WTC11 (cell line): ENCODE measurements at regions not wholly inside any gene's neighbourhood (a gene's known extent, or its start where the extent isn't known, plus 50 kb on each side); places are given as distances from the start of the nearest gene placed in this dataset.

Experiments
- ATAC-seq: fragments of 200-7000 bp; cut with Tn5 transposase; 2 replicates; pipeline ENCODE4 v1.10.0; 2021; ENCODE audit warnings: mild to moderate bottlenecking, moderate library complexity
- CTCF ChIA-PET: fragments of 300-600 bp; sonication (Branson Sonifier 250); formaldehyde crosslinking; loops from one replicate; lab custom pipeline; 2021; ENCODE audit warnings: antibody characterized with exemption; lab: Charles Lee
- POLR2A ChIA-PET: fragments of 350-600 bp; sonication (Branson Sonifier 250); formaldehyde crosslinking; loops from one replicate; lab custom pipeline; 2021; ENCODE audit warnings: antibody characterized with exemption; lab: Charles Lee
- DNase-seq: peaks from one replicate; pipeline ENCODE4 v3.0.0; 2021; ENCODE audit warnings: low spot score
- H3K27ac Mint-ChIP-seq: 2 replicates; pipeline ENCODE4 v1.8.0; 2021; ENCODE audit warnings: mixed read lengths
- H3K27me3 Mint-ChIP-seq: 2 replicates; pipeline ENCODE4 v1.8.0; 2021; ENCODE audit warnings: low read depth, mild to moderate bottlenecking, moderate library complexity, mixed read lengths
- H3K36me3 Mint-ChIP-seq: 2 replicates; pipeline ENCODE4 v1.8.0; 2021; ENCODE audit warnings: mixed read lengths
- H3K4me1 Mint-ChIP-seq: 2 replicates; pipeline ENCODE4 v1.8.0; 2022; ENCODE audit warnings: mixed read lengths
- H3K4me3 Mint-ChIP-seq: 2 replicates; pipeline ENCODE4 v1.8.0; 2021; ENCODE audit warnings: mild to moderate bottlenecking, moderate library complexity, mixed read lengths
- H3K9me3 Mint-ChIP-seq: 2 replicates; pipeline ENCODE4 v1.8.0; 2021; ENCODE audit warnings: mixed read lengths
- ATF1 ChIP-seq: sonication (generic); formaldehyde crosslinking; IDR thresholded peaks from 2 replicates; pipeline ENCODE4 v1.8.1; 2023; ENCODE audit warnings: mild to moderate bottlenecking, moderate library complexity, missing genetic modification reagents
- CBFB ChIP-seq: sonication (generic); formaldehyde crosslinking; IDR thresholded peaks from 2 replicates; pipeline ENCODE4 v1.8.1; 2022; ENCODE audit warnings: mild to moderate bottlenecking, low read depth, missing genetic modification reagents
- CREB1 ChIP-seq: sonication (generic); formaldehyde crosslinking; IDR thresholded peaks from 2 replicates; pipeline ENCODE4 v1.8.0; 2023; ENCODE audit warnings: mild to moderate bottlenecking, missing genetic modification reagents
- CREM ChIP-seq: sonication (generic); formaldehyde crosslinking; IDR thresholded peaks from 2 replicates; pipeline ENCODE4 v1.8.1; 2022; ENCODE audit warnings: mild to moderate bottlenecking, missing genetic modification reagents, moderate library complexity
- E2F4 ChIP-seq: sonication (generic); formaldehyde crosslinking; IDR thresholded peaks from 2 replicates; pipeline ENCODE4 v1.8.1; 2022; ENCODE audit warnings: low read depth, mild to moderate bottlenecking, moderate library complexity, missing genetic modification reagents, borderline replicate concordance
- IRF1 ChIP-seq: sonication (generic); formaldehyde crosslinking; IDR thresholded peaks from 2 replicates; pipeline ENCODE4 v1.8.0; 2023; ENCODE audit warnings: missing genetic modification reagents
- JAZF1 ChIP-seq: fragments of 250-450 bp; sonication (Bioruptor Pico); IDR thresholded peaks from 2 replicates; pipeline ENCODE4 v1.9.0; 2021; ENCODE audit warnings: moderate library complexity, mild to moderate bottlenecking, inconsistent platforms
- NFYB ChIP-seq: sonication (generic); formaldehyde crosslinking; conservative IDR thresholded peaks from 2 replicates; pipeline ENCODE4 v1.8.0; 2022; ENCODE audit warnings: low read depth, missing genetic modification reagents
- OVOL2 ChIP-seq: fragments of 250-450 bp; sonication (Bioruptor Pico); IDR thresholded peaks from 2 replicates; pipeline ENCODE4 v1.9.0; 2021; ENCODE audit warnings: mild to moderate bottlenecking, borderline replicate concordance
- TEAD1 ChIP-seq: sonication (generic); formaldehyde crosslinking; IDR thresholded peaks from 2 replicates; pipeline ENCODE4 v1.8.0; 2022; ENCODE audit warnings: mild to moderate bottlenecking, missing genetic modification reagents
- ZBTB21 ChIP-seq: sonication (generic); formaldehyde crosslinking; IDR thresholded peaks from 2 replicates; pipeline ENCODE4 v1.8.1; 2023; ENCODE audit warnings: mild to moderate bottlenecking, missing genetic modification reagents, borderline replicate concordance
- ZNF263 ChIP-seq: sonication (generic); formaldehyde crosslinking; IDR thresholded peaks from 2 replicates; pipeline ENCODE4 v1.8.1; 2022; ENCODE audit warnings: low read depth, mild to moderate bottlenecking, moderate library complexity, missing genetic modification reagents
- ZNF425 ChIP-seq: fragments of 250-450 bp; sonication (Bioruptor Pico); conservative IDR thresholded peaks from 2 replicates; pipeline ENCODE4 v1.9.0; 2021; ENCODE audit warnings: mild to moderate bottlenecking
- TF ChIP-seq, protein P1 (sequence below): sonication (generic); formaldehyde crosslinking; IDR thresholded peaks from 2 replicates; pipeline ENCODE4 v1.8.0; 2022; ENCODE audit warnings: missing genetic modification reagents
- TF ChIP-seq, protein P2 (sequence below): sonication (generic); formaldehyde crosslinking; IDR thresholded peaks from 2 replicates; pipeline ENCODE4 v1.8.1; 2022; ENCODE audit warnings: missing genetic modification reagents, borderline replicate concordance
- TF ChIP-seq, protein P3 (sequence below): fragments of 200-600 bp; IDR thresholded peaks from 2 replicates; pipeline ENCODE4 v1.8.0; 2022; ENCODE audit warnings: antibody characterized with exemption

DNA sequence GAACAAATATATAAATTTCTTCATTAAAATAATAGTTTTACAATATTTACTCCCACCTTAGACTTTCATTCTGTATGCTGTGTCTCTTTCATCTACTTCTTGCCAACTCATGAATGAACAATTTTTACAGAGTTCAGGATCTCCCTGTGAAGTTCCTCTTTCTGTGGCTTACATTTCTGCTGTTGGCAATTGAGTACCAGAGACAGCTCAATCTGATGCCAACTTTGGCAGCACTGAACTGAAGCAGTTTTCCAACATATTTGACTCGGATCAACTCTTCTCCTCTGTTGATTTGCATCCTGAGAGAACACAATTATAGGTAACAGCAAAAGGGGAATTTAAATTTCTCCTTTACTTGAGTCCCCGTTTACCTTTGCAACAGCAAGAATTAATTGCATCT, 1262.2 kb downstream of the EFNA5 start:
- no peaks in the 10 kb centered on the region for H3K9me3 Mint-ChIP-seq
- H3K4me3 Mint-ChIP-seq, result no peak overlapping the region
- no peaks in the 10 kb centered on the region for H3K4me1 Mint-ChIP-seq
- no peaks in the 10 kb centered on the region for H3K27me3 Mint-ChIP-seq
- H3K27ac Mint-ChIP-seq, result no peak overlapping the region
- ChIA-PET POLR2A (no interaction called here), CTCF (interaction anchor here (1.0 kb wide), 1 partner anchor 139 kb away, joined by 3 read pairs; no protein-coding TSS in a partner anchor)
- ATAC-seq (no peak), DNase-seq (no peak)
- no peaks in the 10 kb centered on the region for H3K36me3 Mint-ChIP-seq
- TF ChIP-seq, protein P1, sequence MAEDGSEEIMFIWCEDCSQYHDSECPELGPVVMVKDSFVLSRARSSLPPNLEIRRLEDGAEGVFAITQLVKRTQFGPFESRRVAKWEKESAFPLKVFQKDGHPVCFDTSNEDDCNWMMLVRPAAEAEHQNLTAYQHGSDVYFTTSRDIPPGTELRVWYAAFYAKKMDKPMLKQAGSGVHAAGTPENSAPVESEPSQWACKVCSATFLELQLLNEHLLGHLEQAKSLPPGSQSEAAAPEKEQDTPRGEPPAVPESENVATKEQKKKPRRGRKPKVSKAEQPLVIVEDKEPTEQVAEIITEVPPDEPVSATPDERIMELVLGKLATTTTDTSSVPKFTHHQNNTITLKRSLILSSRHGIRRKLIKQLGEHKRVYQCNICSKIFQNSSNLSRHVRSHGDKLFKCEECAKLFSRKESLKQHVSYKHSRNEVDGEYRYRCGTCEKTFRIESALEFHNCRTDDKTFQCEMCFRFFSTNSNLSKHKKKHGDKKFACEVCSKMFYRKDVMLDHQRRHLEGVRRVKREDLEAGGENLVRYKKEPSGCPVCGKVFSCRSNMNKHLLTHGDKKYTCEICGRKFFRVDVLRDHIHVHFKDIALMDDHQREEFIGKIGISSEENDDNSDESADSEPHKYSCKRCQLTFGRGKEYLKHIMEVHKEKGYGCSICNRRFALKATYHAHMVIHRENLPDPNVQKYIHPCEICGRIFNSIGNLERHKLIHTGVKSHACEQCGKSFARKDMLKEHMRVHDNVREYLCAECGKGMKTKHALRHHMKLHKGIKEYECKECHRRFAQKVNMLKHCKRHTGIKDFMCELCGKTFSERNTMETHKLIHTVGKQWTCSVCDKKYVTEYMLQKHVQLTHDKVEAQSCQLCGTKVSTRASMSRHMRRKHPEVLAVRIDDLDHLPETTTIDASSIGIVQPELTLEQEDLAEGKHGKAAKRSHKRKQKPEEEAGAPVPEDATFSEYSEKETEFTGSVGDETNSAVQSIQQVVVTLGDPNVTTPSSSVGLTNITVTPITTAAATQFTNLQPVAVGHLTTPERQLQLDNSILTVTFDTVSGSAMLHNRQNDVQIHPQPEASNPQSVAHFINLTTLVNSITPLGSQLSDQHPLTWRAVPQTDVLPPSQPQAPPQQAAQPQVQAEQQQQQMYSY, result no peak
- TF ChIP-seq E2F4 (CRISPR knock-in tag), result no peak
- no peak for TF ChIP-seq CREM
- TF ChIP-seq, protein P2, sequence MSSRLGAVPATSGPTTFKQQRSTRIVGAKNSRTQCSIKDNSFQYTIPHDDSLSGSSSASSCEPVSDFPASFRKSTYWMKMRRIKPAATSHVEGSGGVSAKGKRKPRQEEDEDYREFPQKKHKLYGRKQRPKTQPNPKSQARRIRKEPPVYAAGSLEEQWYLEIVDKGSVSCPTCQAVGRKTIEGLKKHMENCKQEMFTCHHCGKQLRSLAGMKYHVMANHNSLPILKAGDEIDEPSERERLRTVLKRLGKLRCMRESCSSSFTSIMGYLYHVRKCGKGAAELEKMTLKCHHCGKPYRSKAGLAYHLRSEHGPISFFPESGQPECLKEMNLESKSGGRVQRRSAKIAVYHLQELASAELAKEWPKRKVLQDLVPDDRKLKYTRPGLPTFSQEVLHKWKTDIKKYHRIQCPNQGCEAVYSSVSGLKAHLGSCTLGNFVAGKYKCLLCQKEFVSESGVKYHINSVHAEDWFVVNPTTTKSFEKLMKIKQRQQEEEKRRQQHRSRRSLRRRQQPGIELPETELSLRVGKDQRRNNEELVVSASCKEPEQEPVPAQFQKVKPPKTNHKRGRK (CRISPR knock-in tag), result no peak
- TF ChIP-seq TEAD1, result no peak
- no peak for TF ChIP-seq NFYB
- no peak for TF ChIP-seq IRF1 (CRISPR knock-in tag)
- TF ChIP-seq JAZF1 (CRISPR knock-in tag), result no peak
- no peak for TF ChIP-seq ZNF425 (CRISPR knock-in tag)
- TF ChIP-seq ZBTB21, result no peak
- TF ChIP-seq ZNF263 (CRISPR knock-in tag), result no peak
- TF ChIP-seq OVOL2 (CRISPR knock-in tag), result no peak
- TF ChIP-seq CREB1 (CRISPR knock-in tag), result no peak
- TF ChIP-seq ATF1, result no peak
- no peak for TF ChIP-seq CBFB (CRISPR knock-in tag)
- TF ChIP-seq, protein P3, sequence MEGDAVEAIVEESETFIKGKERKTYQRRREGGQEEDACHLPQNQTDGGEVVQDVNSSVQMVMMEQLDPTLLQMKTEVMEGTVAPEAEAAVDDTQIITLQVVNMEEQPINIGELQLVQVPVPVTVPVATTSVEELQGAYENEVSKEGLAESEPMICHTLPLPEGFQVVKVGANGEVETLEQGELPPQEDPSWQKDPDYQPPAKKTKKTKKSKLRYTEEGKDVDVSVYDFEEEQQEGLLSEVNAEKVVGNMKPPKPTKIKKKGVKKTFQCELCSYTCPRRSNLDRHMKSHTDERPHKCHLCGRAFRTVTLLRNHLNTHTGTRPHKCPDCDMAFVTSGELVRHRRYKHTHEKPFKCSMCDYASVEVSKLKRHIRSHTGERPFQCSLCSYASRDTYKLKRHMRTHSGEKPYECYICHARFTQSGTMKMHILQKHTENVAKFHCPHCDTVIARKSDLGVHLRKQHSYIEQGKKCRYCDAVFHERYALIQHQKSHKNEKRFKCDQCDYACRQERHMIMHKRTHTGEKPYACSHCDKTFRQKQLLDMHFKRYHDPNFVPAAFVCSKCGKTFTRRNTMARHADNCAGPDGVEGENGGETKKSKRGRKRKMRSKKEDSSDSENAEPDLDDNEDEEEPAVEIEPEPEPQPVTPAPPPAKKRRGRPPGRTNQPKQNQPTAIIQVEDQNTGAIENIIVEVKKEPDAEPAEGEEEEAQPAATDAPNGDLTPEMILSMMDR, result no peak
